Ovary (tissue), 7 donors: ENCODE measurements at regions not wholly inside any gene's neighbourhood (a gene's known extent, or its start where the extent isn't known, plus 50 kb on each side); places are given as distances from the start of the nearest gene placed in this dataset.

ENCODE experiments used
- DNase-seq, 5 donors: peaks; one replicate each; pipeline ENCODE4 v3.0.0-alpha.2; 2019 to 2020
- H3K27ac ChIP-seq, 2 donors: fragments of 200-600 bp; one replicate each; pipeline versions ENCODE4 v1.5.1 to v1.8.0; 2019 to 2022
- H3K27me3 ChIP-seq: fragments of 200-600 bp; one replicate; pipeline ENCODE4 v1.8.0; 2022
- H3K36me3 ChIP-seq: fragments of 200-600 bp; sonication (generic); one replicate; pipeline ENCODE4 v1.5.1; 2019
- H3K4me1 ChIP-seq: one replicate; pipeline ENCODE4 v1.8.1; 2013; ENCODE audit warnings: mild to moderate bottlenecking, moderate library complexity; ENCODE audit not compliant: insufficient read depth
- H3K4me3 ChIP-seq: fragments of 200-600 bp; sonication (generic); one replicate; pipeline ENCODE4 v1.5.1; 2017
- H3K9me3 ChIP-seq, 2 donors: fragments of 200-600 bp in 1 of 2; sonication (generic) in 1 of 2; one replicate each; pipeline versions ENCODE4 v1.5.1 to v1.8.1; 2013 to 2019; ENCODE audit warnings: mild to moderate bottlenecking in 1 of 2, moderate library complexity in 1 of 2
- EP300 ChIP-seq: sonication (generic); formaldehyde crosslinking; IDR thresholded peaks from one replicate; pipeline ENCODE4 v1.6.1; 2017; ENCODE audit warnings: antibody characterized with exemption
- POLR2A ChIP-seq: fragments of 450-650 bp; IDR thresholded peaks from one replicate; pipeline ENCODE4 v1.6.1; 2017; ENCODE audit warnings: antibody characterized with exemption, mild to moderate bottlenecking, moderate library complexity
- WGBS, 3 donors: extraction: QIAGEN DNeasy Blood & Tissue Kit in 1 of 3; methylation state at CpG; one replicate each; pipeline versions ENCODE4 v1.1.5 to v1.1.7; 2013 to 2017; 5-methylcytosine and 5-hydroxymethylcytosine counted together
- intact Hi-C, 4 donors: fragments of 100-400 bp; cut with DNase I; formaldehyde crosslinking; loops; one replicate each; pipeline versions ENCODE4 v1.11.0 to v1.15.1; 2022 to 2023
- TF ChIP-seq, protein P1 (sequence below), 3 donors: fragments of 450-650 bp in 2 of 3; fragments of 200-600 bp in 1 of 3; IDR thresholded peaks; one replicate each; pipeline versions ENCODE4 v1.5.1 to v1.8.0; 2016 to 2022; ENCODE audit warnings: antibody characterized with exemption in 3 of 3, mild to moderate bottlenecking in 1 of 3
- donor health status: DM: no; HTN: no; CAD: no; lungs with moderate emphysema.
- donor health status: DM: no; HTN: no; CAD: no.
- donor health status: Bipolar disorder and iron deficiency.
- donor health status: DM: no; HTN: no; CAD: no.
- donor health status: DM: yes; HTN: yes; CAD: no.

DNA sequence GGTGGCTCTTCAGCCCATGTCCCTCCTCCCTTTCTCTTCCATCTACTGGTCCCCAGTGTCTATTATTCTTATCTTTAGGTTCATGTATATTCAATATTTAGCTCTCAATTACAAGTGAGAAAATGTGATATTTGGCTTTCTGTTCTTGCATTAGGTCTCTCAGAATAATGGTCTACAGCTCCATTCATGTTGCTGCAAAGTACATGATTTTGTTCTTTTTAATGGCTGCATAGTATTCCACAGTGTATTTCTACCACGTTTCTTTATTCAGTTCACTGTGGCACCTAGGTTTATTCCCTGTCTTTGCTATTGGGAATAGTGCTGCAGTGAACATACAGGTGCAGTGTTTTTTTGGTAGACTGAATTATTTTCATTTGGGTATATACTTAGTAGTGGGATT lies 1308.8 kb downstream of the EFNA5 start:
- no peak overlapping the region for H3K4me3 ChIP-seq
- H3K27me3 ChIP-seq = no peaks in the 10 kb centered on the region
- H3K4me1 ChIP-seq = no peaks in the 10 kb centered on the region
- TF ChIP-seq, protein P1, sequence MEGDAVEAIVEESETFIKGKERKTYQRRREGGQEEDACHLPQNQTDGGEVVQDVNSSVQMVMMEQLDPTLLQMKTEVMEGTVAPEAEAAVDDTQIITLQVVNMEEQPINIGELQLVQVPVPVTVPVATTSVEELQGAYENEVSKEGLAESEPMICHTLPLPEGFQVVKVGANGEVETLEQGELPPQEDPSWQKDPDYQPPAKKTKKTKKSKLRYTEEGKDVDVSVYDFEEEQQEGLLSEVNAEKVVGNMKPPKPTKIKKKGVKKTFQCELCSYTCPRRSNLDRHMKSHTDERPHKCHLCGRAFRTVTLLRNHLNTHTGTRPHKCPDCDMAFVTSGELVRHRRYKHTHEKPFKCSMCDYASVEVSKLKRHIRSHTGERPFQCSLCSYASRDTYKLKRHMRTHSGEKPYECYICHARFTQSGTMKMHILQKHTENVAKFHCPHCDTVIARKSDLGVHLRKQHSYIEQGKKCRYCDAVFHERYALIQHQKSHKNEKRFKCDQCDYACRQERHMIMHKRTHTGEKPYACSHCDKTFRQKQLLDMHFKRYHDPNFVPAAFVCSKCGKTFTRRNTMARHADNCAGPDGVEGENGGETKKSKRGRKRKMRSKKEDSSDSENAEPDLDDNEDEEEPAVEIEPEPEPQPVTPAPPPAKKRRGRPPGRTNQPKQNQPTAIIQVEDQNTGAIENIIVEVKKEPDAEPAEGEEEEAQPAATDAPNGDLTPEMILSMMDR (IDR thresholded peaks at IDR 0.05) = no peak
- TF ChIP-seq POLR2A (no peak), EP300 (no peak)
- H3K36me3 ChIP-seq = no peaks in the 10 kb centered on the region
- no peak for DNase-seq
- 85 to 94% (median 88%) methylated on average over 1 of the region's 1 CpG for WGBS, 3 donors
- no peak overlapping the region for H3K27ac ChIP-seq
- H3K9me3 ChIP-seq = no peaks in the 10 kb centered on the region
- intact Hi-C loops = no loop called here

DNA sequence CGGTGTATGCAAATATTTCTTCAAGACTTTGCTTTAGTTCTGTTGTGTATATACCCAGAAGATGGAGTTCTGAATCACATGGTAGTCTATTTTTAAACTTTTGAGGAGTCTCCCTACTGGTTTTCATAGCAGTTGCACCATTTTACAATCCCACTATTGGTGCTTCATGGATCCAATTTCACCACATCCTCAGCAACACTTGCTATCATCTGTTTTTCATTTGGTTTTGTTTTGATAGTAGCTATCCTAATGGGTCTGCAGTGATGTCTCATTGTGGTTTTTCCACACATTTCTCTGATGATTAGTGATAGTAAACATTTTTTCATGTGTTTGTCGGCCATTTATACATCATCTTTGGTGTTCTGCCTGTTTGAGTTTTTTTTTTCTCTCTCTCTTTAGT lies 1339.3 kb downstream of the EFNA5 start:
- 65 to 72% (median 68%) methylated on average over 2 of the region's 2 CpGs for WGBS, 3 donors
- H3K4me3 ChIP-seq = no peak overlapping the region
- TF ChIP-seq EP300 = no peak
- no peak for TF ChIP-seq POLR2A
- TF ChIP-seq, protein P1 (IDR thresholded peaks at IDR 0.05) = no peak
- H3K4me1 ChIP-seq = no peaks in the 10 kb centered on the region
- H3K36me3 ChIP-seq = no peaks in the 10 kb centered on the region
- H3K9me3 ChIP-seq = no peaks in the 10 kb centered on the region
- intact Hi-C loops = no loop called here
- no peaks in the 10 kb centered on the region for H3K27me3 ChIP-seq
- DNase-seq = no peak
- no peak overlapping the region for H3K27ac ChIP-seq

DNA sequence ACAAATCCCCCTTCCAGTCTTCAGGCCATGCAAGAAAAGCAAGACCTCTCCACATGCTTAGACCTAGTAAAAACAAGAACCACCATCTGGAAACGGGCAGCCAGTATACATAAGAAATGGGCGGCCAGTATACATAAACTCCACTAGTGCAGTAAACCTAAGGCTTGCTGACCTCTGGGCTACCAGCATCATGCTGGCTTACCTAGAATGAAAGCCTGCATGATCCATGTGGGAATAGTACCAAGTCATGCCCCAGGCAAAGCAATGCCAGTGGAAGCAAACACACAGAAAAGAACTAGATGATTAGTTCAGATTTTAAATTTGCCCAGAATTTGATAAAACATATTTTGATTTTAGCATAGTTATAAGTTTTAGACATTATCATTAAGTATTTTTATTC lies 1346.4 kb downstream of the EFNA5 start:
- Histone ChIP-seq H3K36me3 (no peaks in the 10 kb centered on the region), H3K4me3 (no peak overlapping the region), H3K27me3 (no peaks in the 10 kb centered on the region), H3K27ac (no peak overlapping the region), H3K9me3 (no peaks in the 10 kb centered on the region), H3K4me1 (no peaks in the 10 kb centered on the region)
- 91 to 97% (median 93%) methylated on average over 2 of the region's 2 CpGs for WGBS, 3 donors
- DNase-seq = no peak
- intact Hi-C loops = no loop called here
- TF ChIP-seq, protein P1 (IDR thresholded peaks at IDR 0.05) = no peak
- no peak for TF ChIP-seq POLR2A
- TF ChIP-seq EP300 = no peak

DNA sequence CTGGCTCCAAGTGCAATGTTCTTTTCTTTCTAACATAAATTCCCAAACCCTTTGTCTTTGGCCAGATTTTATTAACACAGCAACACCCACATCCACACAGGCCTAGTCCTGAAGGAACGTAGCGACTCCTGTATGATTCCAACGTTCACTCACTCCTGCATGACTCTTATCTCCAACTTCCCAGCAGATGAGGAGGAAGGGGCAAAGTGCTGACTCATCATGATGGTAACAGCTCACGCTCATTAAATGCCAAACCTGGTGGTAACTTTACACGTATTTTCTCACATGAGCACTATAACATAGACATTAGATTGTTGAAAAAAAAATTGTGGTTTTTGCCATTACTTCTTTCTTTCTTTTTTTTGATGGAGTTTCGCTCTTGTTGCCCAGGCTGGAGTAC lies 1349.5 kb downstream of the EFNA5 start:
- no peaks in the 10 kb centered on the region for H3K36me3 ChIP-seq
- no peak overlapping the region for H3K4me3 ChIP-seq
- no peaks in the 10 kb centered on the region for H3K9me3 ChIP-seq
- no peak overlapping the region for H3K27ac ChIP-seq
- H3K27me3 ChIP-seq = no peaks in the 10 kb centered on the region
- TF ChIP-seq POLR2A = no peak
- TF ChIP-seq EP300 = no peak
- TF ChIP-seq, protein P1 (IDR thresholded peaks at IDR 0.05) = no peak
- no peaks in the 10 kb centered on the region for H3K4me1 ChIP-seq
- no peak for DNase-seq
- intact Hi-C loops = no loop called here
- WGBS, 3 donors = 75 to 80% (median 79%) methylated on average over 6 of the region's 6 CpGs
